OCI-LY7 (cell line): ENCODE measurements at regions not wholly inside any gene's neighbourhood (a gene's known extent, or its start where the extent isn't known, plus 50 kb on each side); places are given as distances from the start of the nearest gene placed in this dataset.

Source experiments
- BruUV-seq: library from RNA; stranded (reverse); fragments of 400-500 nt; replicated peaks from 2 replicates; lab custom pipeline; 2021; lab: Mats Ljungman, UMichigan
- CTCF ChIA-PET: fragments of 300-600 bp; sonication (Branson Sonifier 250); formaldehyde crosslinking; loops from one replicate; lab custom pipeline; 2022; ENCODE audit warnings: antibody characterized with exemption; ENCODE audit not compliant: unreplicated experiment; lab: Charles Lee
- POLR2A ChIA-PET: fragments of 300-600 bp; sonication (Branson Sonifier 250); formaldehyde crosslinking; loops from one replicate; lab custom pipeline; 2022; ENCODE audit warnings: antibody characterized with exemption; lab: Charles Lee
- DNase-seq: peaks from one replicate; pipeline ENCODE4 v3.0.0-alpha.2; 2015; ENCODE audit warnings: low spot score
- H2AFZ ChIP-seq: fragments of 200-600 bp; sonication (generic), shearing (Covaris generic); 2 replicates; pipeline ENCODE4 v1.6.1; 2014; ENCODE audit warnings: mild to moderate bottlenecking, antibody characterized with exemption, low read length, moderate library complexity
- H3K27ac ChIP-seq: fragments of 200-600 bp; sonication (generic); 2 replicates; pipeline ENCODE4 v1.5.1; 2014; ENCODE audit warnings: mixed run types, low read depth, mild to moderate bottlenecking, moderate library complexity, low read length, inconsistent platforms; ENCODE audit not compliant: poor library complexity, severe bottlenecking
- H3K36me3 ChIP-seq: fragments of 200-600 bp; sonication (generic); 2 replicates; pipeline ENCODE4 v1.6.1; 2014; ENCODE audit warnings: mild to moderate bottlenecking, antibody characterized with exemption, low read length, moderate library complexity, mixed read lengths; ENCODE audit not compliant: insufficient read depth
- H3K4me1 ChIP-seq: fragments of 200-600 bp; sonication (generic); 2 replicates; pipeline ENCODE4 v1.5.1; 2014; ENCODE audit warnings: mild to moderate bottlenecking, low read length; ENCODE audit not compliant: insufficient read depth, poor library complexity, severe bottlenecking
- H3K4me2 ChIP-seq: fragments of 200-600 bp; sonication (generic); 2 replicates; pipeline ENCODE4 v1.6.1; 2014; ENCODE audit warnings: mild to moderate bottlenecking, low read length
- H3K4me3 ChIP-seq: fragments of 200-600 bp; sonication (generic); 2 replicates; pipeline ENCODE4 v1.5.1; 2014; ENCODE audit warnings: mild to moderate bottlenecking, low read depth, low read length; ENCODE audit not compliant: poor library complexity, severe bottlenecking
- H3K79me2 ChIP-seq: fragments of 200-600 bp; sonication (generic); 2 replicates; pipeline ENCODE4 v1.6.1; 2016; ENCODE audit warnings: low read depth, mild to moderate bottlenecking, low read length, moderate library complexity, mixed read lengths; ENCODE audit not compliant: insufficient read depth
- H3K9me2 ChIP-seq: fragments of 200-600 bp; sonication (generic); 2 replicates; pipeline ENCODE4 v1.6.1; 2016; ENCODE audit warnings: mild to moderate bottlenecking, low read length, mixed read lengths; ENCODE audit not compliant: insufficient read depth
- H3K9me3 ChIP-seq: fragments of 200-600 bp; sonication (generic); 2 replicates; pipeline ENCODE4 v1.6.1; 2014; ENCODE audit warnings: mild to moderate bottlenecking, mixed run types, low read length, mixed read lengths
- H4K20me1 ChIP-seq: fragments of 200-600 bp; sonication (generic); 2 replicates; pipeline ENCODE4 v1.6.1; 2014; ENCODE audit warnings: mild to moderate bottlenecking, antibody characterized with exemption, low read length, moderate library complexity, mixed read lengths; ENCODE audit not compliant: insufficient read depth
- EZH2phosphoT487 ChIP-seq: fragments of 200-600 bp; sonication (generic); IDR thresholded peaks from 2 replicates; pipeline ENCODE4 v1.6.1; 2018; ENCODE audit warnings: low read depth, borderline replicate concordance, mild to moderate bottlenecking, mixed run types, antibody characterized with exemption, low read length, moderate library complexity, mixed read lengths
- intact Hi-C: fragments of 100-400 bp; cut with micrococcal nuclease; formaldehyde crosslinking; loops from one replicate; pipeline ENCODE4 v1.10.0; 2022; ENCODE audit not compliant: unreplicated experiment
- TF ChIP-seq, protein P1 (sequence below): fragments of 200-600 bp; sonication (generic); conservative IDR thresholded peaks from 2 replicates; pipeline ENCODE4 v1.5.1; 2014; ENCODE audit warnings: mild to moderate bottlenecking, antibody characterized with exemption, low read length, moderate library complexity, mixed read lengths

DNA sequence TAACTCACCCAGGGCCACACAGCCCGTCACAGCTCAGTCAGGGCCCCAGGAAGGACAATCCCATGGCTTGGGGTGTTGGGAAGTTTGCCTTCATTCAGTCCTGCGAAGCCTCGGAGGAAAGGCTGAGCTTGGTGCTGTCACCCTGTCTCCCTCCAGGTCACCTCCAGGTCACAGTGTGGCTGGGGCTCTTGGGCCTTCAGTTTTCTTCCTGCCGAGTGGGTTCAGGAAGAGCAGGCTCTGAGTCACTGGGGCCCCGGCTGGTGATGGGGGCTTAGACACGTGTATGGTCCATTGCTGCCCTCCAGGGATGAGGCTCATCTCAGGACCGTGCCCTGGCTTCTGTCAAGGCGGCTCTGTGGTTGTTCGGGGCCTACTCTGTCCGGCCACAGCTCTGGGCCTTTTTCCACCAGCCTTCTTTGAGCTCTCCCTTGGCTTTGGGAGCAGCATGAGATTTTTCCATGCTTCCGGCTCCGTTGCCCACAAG, 118.6 kb downstream of the INHBB start:
- intact Hi-C loops = no loop called here
- TF ChIP-seq, protein P1, sequence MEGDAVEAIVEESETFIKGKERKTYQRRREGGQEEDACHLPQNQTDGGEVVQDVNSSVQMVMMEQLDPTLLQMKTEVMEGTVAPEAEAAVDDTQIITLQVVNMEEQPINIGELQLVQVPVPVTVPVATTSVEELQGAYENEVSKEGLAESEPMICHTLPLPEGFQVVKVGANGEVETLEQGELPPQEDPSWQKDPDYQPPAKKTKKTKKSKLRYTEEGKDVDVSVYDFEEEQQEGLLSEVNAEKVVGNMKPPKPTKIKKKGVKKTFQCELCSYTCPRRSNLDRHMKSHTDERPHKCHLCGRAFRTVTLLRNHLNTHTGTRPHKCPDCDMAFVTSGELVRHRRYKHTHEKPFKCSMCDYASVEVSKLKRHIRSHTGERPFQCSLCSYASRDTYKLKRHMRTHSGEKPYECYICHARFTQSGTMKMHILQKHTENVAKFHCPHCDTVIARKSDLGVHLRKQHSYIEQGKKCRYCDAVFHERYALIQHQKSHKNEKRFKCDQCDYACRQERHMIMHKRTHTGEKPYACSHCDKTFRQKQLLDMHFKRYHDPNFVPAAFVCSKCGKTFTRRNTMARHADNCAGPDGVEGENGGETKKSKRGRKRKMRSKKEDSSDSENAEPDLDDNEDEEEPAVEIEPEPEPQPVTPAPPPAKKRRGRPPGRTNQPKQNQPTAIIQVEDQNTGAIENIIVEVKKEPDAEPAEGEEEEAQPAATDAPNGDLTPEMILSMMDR = no peak
- no peak for TF ChIP-seq EZH2phosphoT487
- H3K4me2 ChIP-seq = no peak overlapping the region

DNA sequence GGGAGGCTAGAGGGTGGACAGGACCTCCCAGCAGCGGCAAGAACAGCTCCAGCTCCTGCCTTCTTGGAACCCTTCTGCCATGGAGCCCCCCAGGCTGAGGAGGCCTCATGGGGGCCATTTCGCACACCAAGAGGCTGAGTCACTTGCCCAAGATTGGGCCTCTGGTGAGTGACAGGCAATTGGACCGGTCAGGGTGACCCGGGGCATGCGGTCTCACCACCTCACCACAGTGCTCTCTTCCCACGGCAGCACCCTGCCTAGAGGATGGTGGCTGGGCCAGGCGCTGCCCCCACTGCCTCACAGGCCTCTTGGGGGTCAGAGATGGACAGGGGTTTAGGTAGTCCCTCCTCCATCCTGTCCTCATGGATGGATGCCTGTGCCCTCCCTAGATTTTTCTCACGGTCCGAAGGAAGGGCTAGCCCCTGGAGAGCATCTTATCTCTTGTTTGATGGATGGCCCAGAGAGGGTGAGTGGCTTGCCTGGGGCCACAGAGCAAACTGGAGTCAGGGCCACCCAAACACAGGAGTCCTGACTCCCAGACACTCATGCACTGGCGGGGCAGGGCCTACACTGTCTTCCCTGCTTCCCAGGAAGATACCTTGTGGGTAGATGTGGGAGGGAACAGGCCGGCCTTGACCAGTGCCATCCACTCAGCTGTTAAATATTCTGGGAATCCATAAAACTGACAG, 119.2 kb downstream of the INHBB start:
- TF ChIP-seq EZH2phosphoT487 = no peak
- TF ChIP-seq, protein P1 = no peak
- Histone ChIP-seq H3K9me2 (no peaks in the 10 kb centered on the region), H4K20me1 (no peaks in the 10 kb centered on the region), H3K36me3 (no peaks in the 10 kb centered on the region), H3K9me3 (no peaks in the 10 kb centered on the region), H3K79me2 (no peaks in the 10 kb centered on the region), H2AFZ (no peak overlapping the region), H3K4me2 (no peak overlapping the region), H3K4me1 (no peaks in the 10 kb centered on the region), H3K27ac (no peak overlapping the region), H3K4me3 (no peak overlapping the region)
- intact Hi-C loops = no loop called here
- POLR2A ChIA-PET = no interaction called here
- CTCF ChIA-PET = no interaction called here
- no peak for DNase-seq
- no TSS peak for BruUV-seq

More for the DNA sequence above, 118.6 kb downstream of the INHBB start:
- Histone ChIP-seq H2AFZ (no peak overlapping the region), H3K4me3 (no peak overlapping the region), H3K9me3 (no peaks in the 10 kb centered on the region), H3K36me3 (no peaks in the 10 kb centered on the region), H3K4me1 (no peaks in the 10 kb centered on the region), H3K9me2 (no peaks in the 10 kb centered on the region), H3K79me2 (no peaks in the 10 kb centered on the region), H3K27ac (no peak overlapping the region), H4K20me1 (no peaks in the 10 kb centered on the region)
- no peak for DNase-seq
- ChIA-PET POLR2A (no interaction called here), CTCF (no interaction called here)
- BruUV-seq = no TSS peak

GRCh38 chr2:120465701-120465988, 119.7 kb downstream of the INHBB start:
- no TSS peak for BruUV-seq
- POLR2A ChIA-PET = no interaction called here

More at GRCh38 chr2:120465701-120465988, 119.7 kb downstream of the INHBB start:
- H3K36me3 ChIP-seq = no peaks in the 10 kb centered on the region
- H3K27ac ChIP-seq = no peak overlapping the region
- no peak overlapping the region for H3K4me3 ChIP-seq
- TF ChIP-seq EZH2phosphoT487 = no peak
- TF ChIP-seq, protein P1 = no peak
- no peak overlapping the region for H3K4me2 ChIP-seq
- H3K4me1 ChIP-seq = no peaks in the 10 kb centered on the region
- no peaks in the 10 kb centered on the region for H3K9me3 ChIP-seq
- CTCF ChIA-PET = no interaction called here
- intact Hi-C loops = no loop called here
- no peak for DNase-seq
- H2AFZ ChIP-seq = no peak overlapping the region
- H4K20me1 ChIP-seq = no peaks in the 10 kb centered on the region
- no peaks in the 10 kb centered on the region for H3K9me2 ChIP-seq
- H3K79me2 ChIP-seq = no peaks in the 10 kb centered on the region
